ENCODE measurements at regions not wholly inside any gene's neighbourhood (a gene's known extent, or its start where the extent isn't known, plus 50 kb on each side); places are given as distances from the start of the nearest gene placed in this dataset.

- no peak for DNase-seq
Observed at GRCh38 chr6:4346659-4347333, 211.4 kb upstream of the ECI2 start.

GRCh38 chr6:4345543-4345942, 210.2 kb upstream of the ECI2 start:
- no peak for DNase-seq

GRCh38 chr6:4344317-4344899, 209.0 kb upstream of the ECI2 start:
- DNase-seq, result no peak

GRCh38 chr6:4342407-4343137, 207.2 kb upstream of the ECI2 start:
- no peak for DNase-seq

GRCh38 chr6:4341078-4341797, 205.9 kb upstream of the ECI2 start:
- no peak for DNase-seq

GRCh38 chr6:4340544-4340943, 205.2 kb upstream of the ECI2 start:
- DNase-seq, result no peak

- DNase-seq, result no peak
Observed at GRCh38 chr6:4338884-4339283, 203.5 kb upstream of the ECI2 start.

GRCh38 chr6:4336778-4337442, 201.5 kb upstream of the ECI2 start:
- DNase-seq, result no peak

GRCh38 chr6:4336084-4336483, 200.7 kb upstream of the ECI2 start:
- DNase-seq, result no peak

GRCh38 chr6:4334158-4334740, 198.9 kb upstream of the ECI2 start:
- DNase-seq, result peak; percentile 70

- DNase-seq, result no peak
Observed at GRCh38 chr6:4327841-4328240, 192.5 kb upstream of the ECI2 start.

- DNase-seq, result no peak
Observed at GRCh38 chr6:4324746-4325145, 189.4 kb upstream of the ECI2 start.

GRCh38 chr6:4323322-4323721, 187.9 kb upstream of the ECI2 start:
- DNase-seq, result no peak

GRCh38 chr6:4322846-4323309, 187.5 kb upstream of the ECI2 start:
- no peak for DNase-seq

GRCh38 chr6:4322134-4322845, 186.9 kb upstream of the ECI2 start:
- no peak for DNase-seq

GRCh38 chr6:4320860-4321259, 185.5 kb upstream of the ECI2 start:
- DNase-seq, result no peak

- no peak for DNase-seq
Observed at GRCh38 chr6:4319981-4320683, 184.8 kb upstream of the ECI2 start.

- no peak for DNase-seq
Observed at GRCh38 chr6:4318321-4318720, 182.9 kb upstream of the ECI2 start.

- DNase-seq, result peak; percentile 46
Observed at GRCh38 chr6:4316867-4317400, 181.6 kb upstream of the ECI2 start.

- DNase-seq, result no peak
Observed at GRCh38 chr6:4314201-4314707, 178.9 kb upstream of the ECI2 start.
